ENCODE measurements at regions not wholly inside any gene's neighbourhood (a gene's known extent, or its start where the extent isn't known, plus 50 kb on each side); places are given as distances from the start of the nearest gene placed in this dataset.

GRCh38 chr11:11722246-11722645 is 100.4 kb upstream of the GALNT18 start:
- TF ChIP-seq REST (IDR thresholded peaks at IDR 0.05; ENCODE audit: insufficient read depth in 1 of 2, low read depth in 2 of 2, low read length in 1 of 2): no peak
- TF ChIP-seq CTCF (IDR thresholded peaks at IDR 0.05): no peak
- TF ChIP-seq TCF7L2 (IDR thresholded peaks at IDR 0.05; ENCODE audit: low read depth, low read length): no peak
- no peak for TF ChIP-seq POLR2AphosphoS5 (IDR thresholded peaks at IDR 0.05; ENCODE audit: low read depth, low read length)
